Left renal pelvis (tissue), 4 donors: ENCODE measurements at regions not wholly inside any gene's neighbourhood (a gene's known extent, or its start where the extent isn't known, plus 50 kb on each side); places are given as distances from the start of the nearest gene placed in this dataset.

ENCODE experiments used
- DNase-seq, 4 donors: peaks; one replicate each; pipeline ENCODE4 v3.0.0-alpha.2; 2013; ENCODE audit warnings: low read depth in 4 of 4, low spot score in 3 of 4

- no peak for DNase-seq
Measured at GRCh38 chr10:92789786-92790185, 58.5 kb upstream of the EXOC6 start.

GRCh38 chr10:92790440-92790839 lies 57.9 kb upstream of the EXOC6 start:
- no peak for DNase-seq

- DNase-seq = no peak
Measured at GRCh38 chr10:92792661-92793060, 55.7 kb upstream of the EXOC6 start.
